GM12874 (cell line): ENCODE measurements at regions not wholly inside any gene's neighbourhood (a gene's known extent, or its start where the extent isn't known, plus 50 kb on each side); places are given as distances from the start of the nearest gene placed in this dataset.

ENCODE experiments used
- CTCF ChIP-seq: IDR thresholded peaks from 2 replicates; pipeline ENCODE4 v1.5.1; 2011; ENCODE audit warnings: low read depth, mild to moderate bottlenecking, control low read depth, low read length, moderate library complexity; ENCODE audit not compliant: insufficient read depth

GRCh38 chr6:97816526-97816925 is 533.5 kb upstream of the MMS22L start:
- TF ChIP-seq CTCF = no peak

GRCh38 chr6:97819710-97820109 is 536.7 kb upstream of the MMS22L start:
- TF ChIP-seq CTCF = no peak

- TF ChIP-seq CTCF = no peak
Measured at GRCh38 chr6:97820400-97820799, 537.4 kb upstream of the MMS22L start.

- no peak for TF ChIP-seq CTCF
Measured at GRCh38 chr6:97822632-97823031, 539.6 kb upstream of the MMS22L start.

- no peak for TF ChIP-seq CTCF
Measured at GRCh38 chr6:97841763-97842162, 558.7 kb upstream of the MMS22L start.

GRCh38 chr6:97842521-97842920 is 559.5 kb upstream of the MMS22L start:
- no peak for TF ChIP-seq CTCF

- TF ChIP-seq CTCF = no peak
Measured at GRCh38 chr6:97849390-97849789, 566.4 kb upstream of the MMS22L start.
